Activated CD4-positive, alpha-beta T cell treated with anti-CD3 and anti-CD28 coated beads, Interleukin-10, Interleukin-2, amounts not matched to agents 100 ng/mL and 50 ng/mL, durations not matched to agents 16 hours and 8 hours (primary cell): ENCODE measurements at regions not wholly inside any gene's neighbourhood (a gene's known extent, or its start where the extent isn't known, plus 50 kb on each side); places are given as distances from the start of the nearest gene placed in this dataset.

Source experiments
- DNase-seq: peaks from one replicate; pipeline ENCODE4 v3.0.0-alpha.2; 2020

DNA sequence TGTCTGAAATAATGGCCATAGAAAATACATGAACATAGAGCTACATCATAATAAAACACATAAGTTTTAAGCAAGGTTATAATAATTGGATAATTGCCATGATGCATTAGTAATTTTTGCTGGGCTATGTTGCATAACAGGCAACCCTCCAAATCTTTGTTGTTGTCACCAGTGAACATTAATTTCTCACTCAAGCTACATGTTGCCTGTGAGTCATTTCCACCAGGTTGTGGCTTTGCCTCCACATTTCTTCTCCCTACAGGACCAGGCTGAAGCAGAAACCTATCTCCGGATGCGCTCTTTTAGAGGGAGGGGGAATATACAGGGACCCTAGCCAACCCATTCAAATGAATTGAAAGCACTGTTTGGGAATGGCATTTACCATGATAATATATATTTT, 347.7 kb downstream of the GABRG1 start:
- DNase-seq: no peak

- no peak for DNase-seq
These were observed 352.9 kb downstream of the GABRG1 start for GRCh38 chr4:45770958-45771357.

DNA sequence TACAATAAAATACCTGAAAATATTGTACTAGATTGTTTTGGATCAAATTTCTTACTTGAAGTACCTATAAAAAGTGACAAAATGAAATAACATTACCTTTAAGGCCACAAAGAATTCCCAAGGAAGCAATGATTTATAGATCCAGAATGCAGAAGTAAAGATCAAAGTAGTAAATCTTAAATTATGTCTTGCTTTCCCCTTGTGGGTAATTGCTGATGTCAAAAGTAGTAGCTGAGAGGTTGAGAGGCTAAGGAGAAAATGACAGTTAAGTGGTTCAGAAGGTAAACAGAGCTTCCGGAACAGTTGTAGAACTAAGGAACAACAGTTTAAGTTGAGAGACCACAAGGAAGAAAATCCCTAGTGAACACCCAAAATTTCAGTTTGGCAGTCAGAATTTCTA, 358.3 kb downstream of the GABRG1 start:
- DNase-seq: no peak

GRCh38 chr4:45751877-45752530, 371.9 kb downstream of the GABRG1 start:
- no peak for DNase-seq

DNA sequence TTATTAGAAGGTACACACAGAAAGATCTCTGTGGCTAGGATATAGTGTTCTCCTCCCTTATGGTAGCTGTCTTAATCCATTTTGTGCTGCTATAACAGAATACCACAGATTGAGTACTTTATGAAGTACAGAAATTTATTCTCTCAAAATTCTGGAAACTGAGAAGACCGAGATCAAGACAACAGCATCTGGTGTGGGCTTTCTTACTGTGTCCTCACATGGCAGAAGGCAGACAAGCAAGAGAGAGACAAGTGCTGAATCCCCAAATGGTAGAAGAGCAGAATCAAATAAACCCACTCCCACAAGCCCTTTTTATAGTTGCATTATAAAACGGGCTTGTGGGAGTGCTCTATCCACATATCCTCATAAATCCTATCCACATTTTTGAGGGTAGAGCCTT, 373.1 kb downstream of the GABRG1 start:
- no peak for DNase-seq

GRCh38 chr4:45745741-45746140, 378.1 kb downstream of the GABRG1 start:
- DNase-seq: no peak

DNA sequence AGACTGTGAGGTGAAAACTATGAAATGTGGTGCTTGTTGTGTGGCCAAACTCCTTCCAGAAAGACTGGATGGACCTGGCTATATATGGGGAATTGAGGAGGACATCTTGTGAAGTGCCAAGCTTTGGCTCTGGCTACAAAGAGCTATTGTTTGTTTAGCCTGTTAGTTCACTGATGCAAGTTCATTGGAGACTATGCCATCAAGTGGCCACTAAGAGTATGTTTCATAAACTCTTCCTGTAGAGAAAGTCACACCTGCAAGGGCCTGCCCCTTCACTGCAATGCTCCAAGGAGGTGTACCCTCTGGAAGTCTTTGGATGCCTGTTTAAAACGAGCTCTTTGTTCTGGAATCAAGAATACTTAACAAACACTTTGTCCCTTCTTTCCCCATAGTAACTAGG, 382.0 kb downstream of the GABRG1 start:
- DNase-seq: no peak

- DNase-seq: no peak
These were observed 391.7 kb downstream of the GABRG1 start for GRCh38 chr4:45732161-45732560.

- DNase-seq: no peak
These were observed 407.8 kb downstream of the GABRG1 start for GRCh38 chr4:45716093-45716492.

DNA sequence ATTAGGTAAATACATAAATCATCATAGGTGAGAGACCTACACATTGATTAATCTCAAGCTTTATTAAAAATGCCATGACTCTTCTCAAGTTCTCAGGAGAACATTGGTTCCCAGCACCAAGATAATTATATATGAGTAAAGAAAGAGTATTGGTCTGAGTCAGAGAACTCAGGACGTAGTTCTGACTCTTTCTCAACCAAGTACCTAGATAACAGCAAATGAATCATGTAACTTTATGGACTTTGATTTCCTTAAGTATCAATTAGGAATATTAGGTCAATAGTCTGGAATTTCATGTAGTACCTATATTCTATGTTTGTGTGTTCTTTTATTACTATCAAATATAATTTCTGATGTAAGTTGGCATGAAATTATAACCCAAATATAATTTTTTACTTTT, 409.9 kb downstream of the GABRG1 start:
- no peak for DNase-seq

DNA sequence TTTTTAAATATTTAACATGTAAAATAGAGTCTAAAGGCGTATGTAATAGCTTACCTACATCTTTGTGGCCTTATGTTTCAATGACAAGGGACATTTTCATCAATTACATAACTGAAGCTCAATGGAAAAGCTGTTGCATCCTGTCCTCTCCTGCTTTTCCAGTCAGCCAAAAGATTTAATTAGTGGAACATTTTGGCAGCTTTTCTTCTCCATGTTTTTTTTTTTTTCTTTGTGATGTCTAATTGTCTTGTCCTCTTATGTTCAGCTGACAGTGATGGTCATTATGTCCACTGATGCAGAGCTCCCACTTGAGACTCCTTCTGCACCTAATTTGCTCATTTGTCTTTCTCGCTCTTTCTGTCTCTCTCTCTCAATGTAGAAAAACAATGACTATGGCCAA, 422.2 kb downstream of the GABRG1 start:
- DNase-seq: no peak

DNA sequence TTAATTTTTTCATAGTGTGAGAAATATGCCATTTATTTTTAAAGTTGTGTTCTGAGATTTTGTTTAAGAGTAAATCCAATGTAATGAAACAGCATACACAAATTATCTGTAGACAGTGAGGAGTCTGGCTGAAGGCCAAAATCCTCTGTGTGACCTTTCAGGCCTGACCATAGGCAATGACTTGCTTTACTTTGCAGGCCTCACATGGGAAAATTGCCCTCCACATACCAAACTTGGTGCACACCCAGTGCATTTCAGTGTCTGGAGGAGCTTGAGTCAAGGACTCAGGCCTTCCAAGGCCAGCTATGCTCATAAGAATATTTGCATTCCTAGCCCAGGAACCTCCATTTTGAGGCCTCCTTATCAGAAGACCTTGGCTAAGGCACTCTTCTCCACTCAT, 430.1 kb downstream of the GABRG1 start:
- no peak for DNase-seq

- no peak for DNase-seq
These were observed 431.6 kb downstream of the GABRG1 start for GRCh38 chr4:45692131-45692735.

DNA sequence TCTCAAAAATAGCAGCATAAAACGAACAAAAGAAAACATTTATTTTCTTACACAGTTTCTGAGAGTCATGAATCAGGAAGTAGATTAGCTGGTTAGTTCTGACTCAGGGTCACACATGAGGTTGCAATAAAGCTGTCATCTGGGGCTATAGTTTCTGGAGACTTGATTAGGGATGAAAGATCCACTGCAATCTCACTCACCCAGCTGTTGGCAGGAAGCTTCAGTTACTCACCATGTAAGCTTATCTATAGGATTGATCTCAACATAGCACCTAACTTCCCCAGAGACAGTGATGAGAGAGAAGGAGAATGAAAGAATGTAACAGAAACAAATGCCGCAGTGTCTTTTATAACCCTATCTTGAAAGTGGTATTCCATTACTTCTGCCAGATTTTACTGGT, 435.5 kb downstream of the GABRG1 start:
- DNase-seq: no peak

DNA sequence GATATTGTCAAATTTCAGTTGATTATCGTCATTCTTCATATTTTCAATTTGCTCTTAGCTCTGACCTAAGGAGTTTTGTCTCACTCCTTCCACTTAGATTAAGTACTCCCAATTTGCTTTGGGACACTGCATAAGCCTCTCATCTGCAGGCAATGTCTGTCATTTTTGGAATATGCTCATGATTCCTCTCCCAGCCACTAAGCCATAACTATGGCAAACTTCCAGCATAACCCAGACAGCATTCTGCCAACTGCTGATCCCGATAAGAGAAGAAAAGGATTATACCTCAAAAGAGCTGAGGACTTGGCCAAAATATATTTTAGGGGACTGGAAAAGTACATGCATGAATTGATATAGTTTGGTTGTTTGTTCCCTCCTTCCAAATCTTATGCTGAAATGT, 444.4 kb downstream of the GABRG1 start:
- DNase-seq: no peak

GRCh38 chr4:45668128-45668527, 455.7 kb downstream of the GABRG1 start:
- no peak for DNase-seq

DNA sequence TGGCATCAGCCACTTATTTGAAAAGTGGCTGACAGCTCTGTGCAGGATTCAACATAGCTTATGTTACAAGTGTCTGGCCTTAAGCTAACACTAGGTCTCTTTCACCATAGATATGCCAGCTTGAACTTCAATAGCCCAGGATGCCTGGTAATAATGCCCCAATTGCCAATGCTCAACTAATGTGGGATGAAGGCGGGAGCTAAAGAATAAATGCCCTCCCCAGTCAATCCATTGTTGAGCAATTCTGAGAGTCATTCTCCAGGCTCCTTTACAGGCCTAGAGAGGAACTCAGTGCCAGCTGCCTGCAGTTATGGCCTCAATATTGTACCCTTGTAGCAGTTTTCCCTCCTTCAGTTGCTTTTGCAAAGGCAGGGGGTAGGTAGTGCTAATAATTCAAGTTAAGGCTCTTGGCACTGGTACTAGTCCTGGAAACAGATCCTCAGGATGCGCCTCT, 460.2 kb downstream of the GABRG1 start:
- DNase-seq: no peak

- DNase-seq: no peak
These were observed 460.9 kb downstream of the GABRG1 start for GRCh38 chr4:45663003-45663402.

DNA sequence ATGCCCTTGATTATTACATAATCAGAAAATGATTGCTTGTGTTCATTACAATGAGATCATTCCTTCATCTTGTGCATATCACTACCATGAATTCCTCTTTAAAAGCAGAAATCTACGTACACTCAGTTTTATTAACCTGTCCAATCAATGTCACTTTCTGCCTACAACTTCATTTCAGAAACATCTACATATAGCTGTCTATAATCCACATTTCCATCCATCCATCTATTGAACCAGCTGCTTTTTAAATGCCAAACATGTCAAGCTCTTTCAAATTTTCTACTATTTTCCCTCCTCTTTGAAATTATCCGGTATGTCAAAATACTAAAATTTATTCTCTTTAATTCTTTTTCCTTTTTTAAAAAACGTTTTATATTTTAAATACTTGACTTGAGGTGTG, 462.0 kb downstream of the GABRG1 start:
- no peak for DNase-seq

DNA sequence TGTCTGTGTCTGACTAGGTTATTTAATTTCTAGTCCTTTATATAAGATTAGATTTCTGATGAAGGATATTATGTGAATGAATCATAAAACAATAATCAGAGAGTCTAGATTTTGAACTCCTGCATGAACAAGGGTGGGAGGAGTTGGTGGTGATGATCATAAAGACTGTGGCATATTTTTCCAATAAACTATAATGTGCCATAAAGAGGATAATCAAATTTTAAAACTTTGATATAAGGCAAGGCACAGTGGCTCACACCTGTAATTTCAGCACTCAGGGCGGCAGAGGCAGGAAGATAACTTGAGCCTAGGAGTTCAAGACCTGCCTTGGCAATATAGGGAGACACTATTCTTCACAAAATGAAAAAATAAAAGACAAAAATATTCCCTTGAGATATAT, 473.3 kb downstream of the GABRG1 start:
- DNase-seq: no peak

DNA sequence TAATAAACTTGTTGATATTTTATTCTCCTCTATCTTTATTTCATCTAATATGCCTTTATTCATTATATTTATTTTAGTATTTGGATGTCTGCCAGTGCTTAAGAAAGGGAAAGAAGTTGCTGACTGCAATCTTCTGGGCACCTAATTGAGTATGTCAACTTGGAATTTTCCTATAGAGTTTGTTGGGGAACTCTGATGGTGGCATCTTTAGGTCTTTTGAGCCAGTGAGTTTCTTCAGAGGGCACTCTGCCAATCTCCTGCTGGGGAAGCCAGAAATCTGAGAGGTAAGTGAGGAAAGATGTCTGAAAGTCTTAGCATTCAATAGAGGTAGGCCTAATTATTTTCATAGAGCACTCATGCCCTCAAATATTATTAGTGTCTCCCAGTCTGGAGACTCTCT, 475.0 kb downstream of the GABRG1 start:
- no peak for DNase-seq

GRCh38 chr4:45647823-45648222, 476.0 kb downstream of the GABRG1 start:
- no peak for DNase-seq

- no peak for DNase-seq
These were observed 476.8 kb downstream of the GABRG1 start for GRCh38 chr4:45646885-45647590.

DNA sequence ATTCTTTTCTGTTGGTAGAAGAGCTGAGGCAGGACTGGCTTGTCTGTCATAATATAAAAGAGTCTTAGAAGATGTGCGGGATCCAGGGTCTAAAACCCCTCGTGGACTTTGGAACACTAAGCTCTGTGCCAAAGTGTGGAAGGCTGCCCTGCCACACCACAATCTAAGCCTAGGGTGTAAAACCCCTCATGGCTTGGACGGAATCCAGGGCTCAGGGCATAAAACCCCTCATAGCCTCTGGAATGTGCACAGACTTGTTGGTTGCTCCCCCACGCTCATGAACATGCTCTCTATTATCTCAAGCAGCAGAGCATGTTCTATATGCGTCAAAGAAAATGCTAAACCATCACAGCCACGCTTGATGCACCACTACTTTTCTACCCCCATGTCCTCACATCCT, 483.6 kb downstream of the GABRG1 start:
- no peak for DNase-seq

DNA sequence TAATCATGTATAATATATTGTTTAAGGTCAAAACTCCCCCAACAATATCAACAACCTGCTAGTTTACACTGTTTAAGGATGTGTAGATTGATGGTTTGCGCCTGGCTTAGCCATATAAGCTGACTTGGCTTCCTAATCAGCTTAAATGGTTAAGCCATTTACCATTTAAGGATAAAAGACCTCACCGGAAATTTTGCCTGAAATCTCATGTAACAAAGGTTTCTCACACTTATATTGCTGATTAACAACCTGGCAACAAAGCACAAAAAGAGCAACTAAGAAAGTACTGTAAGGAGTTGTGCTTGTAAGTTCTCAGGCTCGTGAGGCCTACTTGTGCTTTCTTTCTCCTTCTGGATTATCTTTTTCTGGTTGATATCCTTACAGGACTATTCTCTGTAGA, 485.2 kb downstream of the GABRG1 start:
- no peak for DNase-seq
